Erythroblast (primary cell): ENCODE measurements at regions not wholly inside any gene's neighbourhood (a gene's known extent, or its start where the extent isn't known, plus 50 kb on each side); places are given as distances from the start of the nearest gene placed in this dataset.

Source experiments
- DNase-seq, 2 experiments: peaks; one replicate each; lab custom pipeline; 2025; lab: John Stamatoyannopoulos, UW
- GATA1 ChIP-seq: IDR thresholded peaks from 2 replicates; pipeline ENCODE4 v1.6.1; 2011; ENCODE audit warnings: low read depth, mild to moderate bottlenecking, control low read depth, low read length, moderate library complexity
- POLR2A ChIP-seq: IDR thresholded peaks from 2 replicates; pipeline ENCODE4 v1.6.1; 2011; ENCODE audit warnings: mild to moderate bottlenecking, low read length

DNA sequence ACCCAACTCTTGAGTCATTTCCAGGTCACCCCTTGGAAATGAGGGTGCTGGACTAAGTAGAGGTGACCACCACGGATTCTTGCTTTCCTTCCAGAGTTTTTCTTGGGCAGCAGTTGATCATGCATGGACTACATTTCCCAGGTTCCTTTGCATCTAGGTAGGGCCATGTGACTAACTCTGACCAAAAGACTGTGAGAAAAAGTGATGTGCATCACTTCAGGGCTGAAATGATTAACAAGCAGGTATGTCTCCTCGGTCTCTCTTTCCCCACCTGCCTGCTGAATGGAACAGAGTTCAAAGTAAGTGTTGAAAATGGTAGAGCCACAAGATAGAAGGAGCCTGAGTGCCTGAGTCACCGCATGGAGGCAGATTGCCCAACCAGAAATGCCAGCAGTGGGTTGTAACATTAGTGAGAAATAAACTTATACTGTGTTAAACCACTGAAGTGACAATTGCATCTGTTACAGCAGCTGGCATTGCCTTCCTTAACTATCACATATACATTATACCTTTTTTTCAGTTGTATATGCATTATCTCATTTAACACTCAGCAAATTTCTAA, 113.5 kb downstream of the MN1 start:
- no peak for TF ChIP-seq POLR2A
- no peak for TF ChIP-seq GATA1
- no peak for DNase-seq

DNA sequence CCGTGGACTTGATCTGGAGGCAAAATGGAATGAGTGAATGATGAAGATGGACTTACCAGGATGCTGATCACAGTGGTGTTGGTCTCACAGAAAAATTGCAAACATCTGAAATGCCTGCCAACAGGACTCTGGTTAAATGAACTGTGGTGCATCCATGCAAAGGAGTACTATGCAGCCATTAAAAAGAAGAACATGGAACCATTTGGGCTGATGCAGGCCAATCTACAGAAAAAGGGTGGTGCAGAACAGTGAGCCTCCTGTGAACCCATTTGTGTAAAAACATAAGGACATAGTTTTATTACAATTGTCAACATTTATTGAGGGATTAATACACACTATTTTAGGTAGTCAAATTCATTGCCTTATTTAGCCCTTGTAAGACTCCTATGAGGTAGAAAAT, 111.9 kb downstream of the MN1 start:
- DNase-seq, result no peak
- TF ChIP-seq POLR2A, result no peak
- TF ChIP-seq GATA1, result no peak

DNA sequence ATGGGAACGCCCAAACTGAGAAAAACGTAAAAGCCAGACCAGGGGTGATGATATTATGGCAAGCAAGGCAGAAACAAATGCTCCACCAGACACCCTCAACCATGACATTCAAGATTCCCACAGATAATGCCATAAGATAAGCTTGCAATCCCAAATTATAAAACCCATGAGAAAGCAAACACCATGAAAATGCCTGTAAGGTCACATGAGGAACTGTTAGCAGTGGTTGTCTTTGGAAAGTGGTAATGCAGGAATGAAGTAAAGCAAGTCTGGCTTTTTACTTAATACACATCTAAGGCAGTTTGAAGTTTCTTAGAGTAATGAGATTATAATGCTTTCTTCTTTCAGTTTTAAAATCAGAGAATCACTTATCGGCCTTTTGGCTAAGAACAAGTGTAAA, 111.0 kb downstream of the MN1 start:
- no peak for TF ChIP-seq GATA1
- no peak for TF ChIP-seq POLR2A
- DNase-seq, result no peak

DNA sequence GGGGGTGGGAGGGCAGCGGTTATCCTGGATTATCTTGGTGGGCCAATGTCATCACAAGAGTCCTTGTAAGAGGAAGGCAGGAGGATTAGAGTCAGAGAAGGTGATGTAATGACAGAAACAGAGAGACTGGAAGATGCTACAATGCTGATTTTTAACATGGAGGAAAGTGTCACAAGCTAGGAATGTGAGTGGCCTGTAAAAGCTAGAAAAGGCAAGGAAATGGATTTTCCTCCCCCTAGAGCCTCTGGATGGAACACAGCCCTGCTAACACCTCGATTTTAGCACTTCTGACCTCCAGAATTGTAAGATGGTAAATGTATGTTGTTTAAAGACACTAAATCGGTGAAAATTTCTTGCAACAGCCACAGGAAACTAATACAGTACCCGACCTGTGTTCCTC, 109.3 kb downstream of the MN1 start:
- no peak for DNase-seq
- TF ChIP-seq POLR2A, result no peak
- no peak for TF ChIP-seq GATA1

DNA sequence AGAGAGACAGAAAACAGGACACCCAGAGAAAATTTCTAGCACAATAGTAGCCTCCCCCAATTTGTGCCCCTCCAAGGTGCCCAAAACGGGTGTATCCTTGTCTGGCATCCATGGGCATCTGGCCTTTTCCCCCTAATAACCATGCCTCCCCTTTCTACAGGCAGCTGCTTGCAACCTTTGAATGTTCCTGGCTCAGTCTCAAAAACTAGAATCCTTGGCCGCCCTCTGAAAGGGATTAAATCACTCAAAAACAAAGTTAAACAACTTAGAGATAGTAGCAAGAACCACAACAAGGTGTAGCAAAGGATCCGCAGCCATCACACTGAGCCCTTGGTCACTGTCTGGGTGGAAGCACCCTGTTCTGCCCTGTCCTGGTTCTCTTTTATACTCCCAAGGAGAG, 105.6 kb downstream of the MN1 start:
- no peak for DNase-seq
- TF ChIP-seq POLR2A, result no peak
- TF ChIP-seq GATA1, result no peak

DNA sequence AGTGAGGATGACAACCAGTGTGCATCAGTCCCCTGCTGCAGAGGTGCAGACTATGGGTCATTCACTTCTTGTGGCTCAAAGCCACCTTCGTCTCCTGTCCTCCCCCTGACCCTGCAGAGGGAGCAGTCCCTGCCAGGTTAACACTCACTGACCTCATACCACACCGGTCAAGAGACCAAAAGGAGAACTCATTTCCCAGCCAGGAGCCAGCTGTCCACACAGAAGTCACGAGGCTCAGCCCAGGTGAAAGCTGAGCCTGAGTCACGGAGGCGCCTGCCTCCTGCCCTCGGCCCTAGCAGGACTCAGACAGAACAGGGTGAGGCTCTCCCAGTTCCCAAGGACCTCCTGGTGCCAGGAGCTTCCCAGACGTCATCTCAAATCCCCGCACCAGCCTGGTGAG, 103.7 kb downstream of the MN1 start:
- DNase-seq, result no peak
- TF ChIP-seq GATA1 (no peak), POLR2A (no peak)
